ENCODE measurements at regions not wholly inside any gene's neighbourhood (a gene's known extent, or its start where the extent isn't known, plus 50 kb on each side); places are given as distances from the start of the nearest gene placed in this dataset.
A peak's percentile ranks its signal among the peaks of the same experiment; 100 is the strongest.

- intact Hi-C loops (cut with micrococcal nuclease), result no loop called here
- no peak overlapping the region for H3K4me3 ChIP-seq (ENCODE audit: low read length)
- no peaks in the 10 kb centered on the region for H3F3A ChIP-seq (ENCODE audit: low read length, unreplicated experiment)
- no peak overlapping the region for H3K27ac ChIP-seq (ENCODE audit: low read length)
- POLR2A ChIA-PET (ENCODE audit: unreplicated experiment), result no interaction called here
- no peak overlapping the region for H3K4me2 ChIP-seq (ENCODE audit: low read length)
- H3K4me1 ChIP-seq (ENCODE audit: insufficient read depth, low read length), result no peaks in the 10 kb centered on the region
- CTCF ChIA-PET, result no interaction called here
- no TSS peak for BruUV-seq (replicated peaks)
- H3K9me3 ChIP-seq (ENCODE audit: low read length), result no peaks in the 10 kb centered on the region
- no peak overlapping the region for H3K9ac ChIP-seq (ENCODE audit: low read length)
- no peaks in the 10 kb centered on the region for H4K20me1 ChIP-seq (ENCODE audit: low read length)
- H3K9me2 ChIP-seq (replicated peaks; ENCODE audit: low read length), result no peaks in the 10 kb centered on the region
- ATAC-seq (no peak), DNase-seq (no peak)
- no peak for TF ChIP-seq EZH2phosphoT487 (IDR thresholded peaks at IDR 0.05; ENCODE audit: borderline replicate concordance, low read length)
- no peak for TF ChIP-seq EZH2 (IDR thresholded peaks at IDR 0.05; ENCODE audit: low read length, unreplicated experiment)
- TF ChIP-seq CTCF (conservative IDR thresholded peaks at IDR 0.05; ENCODE audit: low read depth, low read length), result no peak
- H2AFZ ChIP-seq (ENCODE audit: low read length), result no peak overlapping the region
- H3K27me3 ChIP-seq (ENCODE audit: low read length), result no peaks in the 10 kb centered on the region
- no peaks in the 10 kb centered on the region for H3K79me2 ChIP-seq (ENCODE audit: low read length)
- no peaks in the 10 kb centered on the region for H3K36me3 ChIP-seq (ENCODE audit: low read depth, low read length)
These were observed 306.8 kb downstream of the IRS2 start for GRCh38 chr13:109479534-109479933.

- Histone ChIP-seq H3K27me3 (ENCODE audit: low read length) (no peaks in the 10 kb centered on the region), H3K9ac (ENCODE audit: low read length) (no peak overlapping the region), H3K9me3 (ENCODE audit: low read length) (no peaks in the 10 kb centered on the region), H3K27ac (ENCODE audit: low read length) (no peak overlapping the region), H3F3A (ENCODE audit: low read length, unreplicated experiment) (no peaks in the 10 kb centered on the region), H3K4me1 (ENCODE audit: insufficient read depth, low read length) (no peaks in the 10 kb centered on the region), H4K20me1 (ENCODE audit: low read length) (no peaks in the 10 kb centered on the region), H3K4me3 (ENCODE audit: low read length) (no peak overlapping the region), H3K4me2 (ENCODE audit: low read length) (peak overlapping the region; percentile 66), H3K79me2 (ENCODE audit: low read length) (no peaks in the 10 kb centered on the region), H2AFZ (ENCODE audit: low read length) (peak overlapping the region; percentile 59; the same call in 1 of the 2 replicates), H3K36me3 (ENCODE audit: low read depth, low read length) (no peaks in the 10 kb centered on the region), H3K9me2 (replicated peaks; ENCODE audit: low read length) (no peaks in the 10 kb centered on the region)
- DNase-seq (no peak), ATAC-seq (no peak)
- TF ChIP-seq EZH2 (IDR thresholded peaks at IDR 0.05; ENCODE audit: low read length, unreplicated experiment), result no peak
- no peak for TF ChIP-seq CTCF (conservative IDR thresholded peaks at IDR 0.05; ENCODE audit: low read depth, low read length)
- no peak for TF ChIP-seq EZH2phosphoT487 (IDR thresholded peaks at IDR 0.05; ENCODE audit: borderline replicate concordance, low read length)
- ChIA-PET CTCF (no interaction called here), POLR2A (ENCODE audit: unreplicated experiment) (interaction anchor here (0.6 kb wide), 1 partner anchor 713 kb away, joined by 4 read pairs; no protein-coding TSS in a partner anchor)
- intact Hi-C loops (cut with micrococcal nuclease), result no loop called here
- BruUV-seq (replicated peaks), result no TSS peak
These were observed 310.4 kb downstream of the IRS2 start for GRCh38 chr13:109476001-109476400.

- BruUV-seq (replicated peaks), result no TSS peak
- TF ChIP-seq EZH2 (IDR thresholded peaks at IDR 0.05; ENCODE audit: low read length, unreplicated experiment) (no peak), CTCF (conservative IDR thresholded peaks at IDR 0.05; ENCODE audit: low read depth, low read length) (no peak)
- Histone ChIP-seq H3K9ac (ENCODE audit: low read length) (no peak overlapping the region), H3K79me2 (ENCODE audit: low read length) (no peaks in the 10 kb centered on the region), H3K27me3 (ENCODE audit: low read length) (no peaks in the 10 kb centered on the region), H3K4me2 (ENCODE audit: low read length) (no peak overlapping the region), H3K27ac (ENCODE audit: low read length) (no peak overlapping the region), H3K9me3 (ENCODE audit: low read length) (no peaks in the 10 kb centered on the region), H3K36me3 (ENCODE audit: low read depth, low read length) (no peaks in the 10 kb centered on the region), H3K9me2 (replicated peaks; ENCODE audit: low read length) (no peaks in the 10 kb centered on the region), H3F3A (ENCODE audit: low read length, unreplicated experiment) (no peaks in the 10 kb centered on the region), H4K20me1 (ENCODE audit: low read length) (no peaks in the 10 kb centered on the region), H3K4me1 (ENCODE audit: insufficient read depth, low read length) (no peaks in the 10 kb centered on the region), H2AFZ (ENCODE audit: low read length) (no peak overlapping the region), H3K4me3 (ENCODE audit: low read length) (no peak overlapping the region)
- intact Hi-C loops (cut with micrococcal nuclease), result no loop called here
- POLR2A ChIA-PET (ENCODE audit: unreplicated experiment), result no interaction called here
- CTCF ChIA-PET, result no interaction called here
- ATAC-seq, result no peak
- DNase-seq, result no peak
These were observed 318.3 kb downstream of the IRS2 start for GRCh38 chr13:109468123-109468522.

Data from PC-3 (cell line).